G401 (cell line): ENCODE measurements at regions not wholly inside any gene's neighbourhood (a gene's known extent, or its start where the extent isn't known, plus 50 kb on each side); places are given as distances from the start of the nearest gene placed in this dataset.

ENCODE experiments used
- DNase-seq: peaks from one replicate; pipeline ENCODE4 v3.0.0-alpha.2; 2015; ENCODE audit warnings: low spot score
- in situ Hi-C: cut with HindIII; loops from 2 replicates; pipeline ENCODE4 v1.10.0; 2016; ENCODE audit warnings: low sequenced_read_pairs, mixed read lengths

DNA sequence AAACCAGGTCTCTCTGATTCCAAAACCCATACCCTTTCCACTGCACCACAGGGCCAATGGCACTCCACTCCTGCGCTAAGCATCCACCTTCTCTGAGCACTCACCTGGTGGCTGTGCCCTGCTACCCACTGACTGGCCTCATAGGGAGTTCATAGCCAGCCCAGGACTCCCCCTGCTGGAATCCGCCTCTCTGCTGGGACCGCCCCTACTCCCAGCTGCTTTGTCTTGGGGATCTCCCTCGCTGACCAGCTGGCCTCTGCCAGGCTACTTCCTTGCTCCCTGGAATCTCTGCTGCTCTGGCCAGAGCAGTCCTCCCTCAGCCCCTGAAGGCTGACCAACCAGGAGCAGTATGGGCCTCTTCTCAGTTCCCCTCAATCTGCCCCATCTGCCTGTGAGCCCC is 129.7 kb downstream of the FAXC start:
- in situ Hi-C loops: no loop called here

DNA sequence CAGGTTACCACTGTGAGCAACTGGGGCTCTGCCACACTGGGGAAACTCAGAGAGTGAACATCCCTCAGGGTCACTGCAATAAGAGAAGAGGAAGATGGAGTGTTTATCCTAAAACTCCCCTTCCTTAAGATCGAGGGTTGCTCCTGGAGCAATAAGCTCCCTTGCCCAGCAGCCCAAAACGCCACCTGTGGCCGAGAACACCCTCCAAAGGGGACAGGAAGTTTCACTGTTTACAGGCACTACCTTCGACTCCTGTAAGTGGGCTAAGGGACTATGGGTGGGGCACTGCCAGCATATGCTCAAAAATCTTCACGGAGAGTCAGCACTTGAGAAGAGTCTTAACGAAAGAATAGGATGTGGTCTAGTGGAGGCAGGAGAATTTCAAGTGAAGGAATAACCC is 132.5 kb downstream of the FAXC start:
- no peak for DNase-seq
- in situ Hi-C loops: no loop called here

More for the DNA sequence above, 129.7 kb downstream of the FAXC start:
- DNase-seq: no peak

DNA sequence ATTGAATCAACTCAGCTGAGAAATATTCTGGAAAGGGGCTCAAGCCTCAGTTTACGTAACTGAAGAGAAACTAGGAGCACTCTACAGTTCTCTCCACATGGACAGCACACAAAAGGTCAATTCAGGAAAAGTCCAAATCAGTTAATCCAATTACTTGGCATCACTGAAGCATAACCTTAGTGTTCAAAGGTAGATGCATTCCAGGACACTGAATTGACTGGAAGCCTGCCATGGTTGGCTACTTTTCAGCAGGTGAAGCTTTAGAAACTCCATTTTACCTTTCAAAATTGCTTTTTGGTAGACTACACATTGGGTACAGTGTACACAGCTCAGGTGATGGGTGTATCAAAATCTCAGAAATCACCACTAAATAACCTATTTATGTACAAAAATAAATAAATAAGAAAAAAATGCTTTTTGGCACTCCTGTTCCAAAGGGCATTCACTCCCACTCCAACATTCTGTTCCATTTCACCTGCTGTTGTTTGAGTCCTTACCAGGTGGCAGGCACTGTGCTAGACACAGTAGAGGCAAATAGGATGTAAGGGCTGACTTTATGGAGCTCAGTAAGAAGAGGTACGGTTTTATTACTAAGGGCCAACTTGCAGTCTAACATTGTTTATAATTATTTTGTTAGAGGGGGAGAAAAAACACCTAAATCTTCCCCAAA is 153.4 kb downstream of the FAXC start:
- DNase-seq: peak; percentile 75
- in situ Hi-C loops: no loop called here

DNA sequence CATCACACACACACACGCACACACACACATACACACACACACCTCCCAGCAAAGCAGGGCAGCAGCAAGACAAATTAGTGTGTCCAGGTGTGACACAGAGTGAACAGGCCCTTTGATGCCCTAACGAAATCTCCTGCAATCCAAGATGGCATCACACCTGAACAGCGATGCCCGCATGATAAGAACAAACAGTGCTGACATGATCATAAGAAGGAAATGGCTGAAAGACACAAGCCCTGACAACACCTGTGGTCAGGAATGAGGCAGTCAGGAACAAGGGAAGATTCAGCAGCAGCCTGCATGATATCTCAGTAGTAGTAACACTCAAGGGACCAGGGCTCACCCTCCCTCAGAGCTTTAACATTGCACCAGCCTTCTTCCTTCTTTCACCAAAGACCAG is 156.9 kb downstream of the FAXC start:
- in situ Hi-C loops: no loop called here
- no peak for DNase-seq

DNA sequence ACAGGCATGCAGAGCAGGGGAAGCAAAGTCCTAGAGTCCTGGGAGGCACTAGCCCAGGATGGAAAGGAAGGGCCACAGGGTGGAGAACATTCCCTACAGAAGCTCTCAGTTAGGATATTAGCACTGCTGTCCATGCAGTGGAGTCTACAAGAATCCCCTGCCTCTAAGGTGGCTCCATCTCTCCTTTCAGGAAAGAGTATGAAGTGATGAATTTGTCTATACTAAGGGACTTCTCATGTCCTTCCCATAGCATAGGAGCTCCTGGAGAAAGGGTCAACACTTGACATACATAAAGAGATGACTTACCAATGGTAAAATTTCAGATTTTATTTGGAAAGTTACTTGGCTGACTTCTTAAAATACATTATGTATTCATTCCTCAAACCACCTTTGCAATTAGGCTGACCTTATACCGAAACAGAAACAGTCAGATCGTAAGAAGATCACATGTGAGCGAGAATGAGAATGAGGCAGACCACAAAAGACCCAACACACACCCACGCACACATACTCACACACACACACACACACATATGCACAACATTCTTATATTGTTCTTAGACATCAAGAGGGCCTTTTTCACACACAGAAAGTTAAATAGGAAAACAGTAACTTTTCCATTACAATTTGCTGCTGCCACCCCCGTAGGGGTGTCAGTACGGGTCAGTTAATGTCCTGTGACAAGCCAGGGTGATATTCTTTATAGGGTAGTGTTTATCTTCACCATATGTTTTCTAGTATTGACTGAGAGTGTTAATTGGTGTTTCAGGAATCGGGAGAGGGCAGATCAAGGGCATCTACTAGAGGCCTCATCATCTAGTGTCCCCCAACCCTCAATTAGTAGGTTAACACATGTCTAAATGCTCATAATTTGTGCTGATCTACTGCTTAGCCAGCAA is 159.4 kb downstream of the FAXC start:
- in situ Hi-C loops: no loop called here

DNA sequence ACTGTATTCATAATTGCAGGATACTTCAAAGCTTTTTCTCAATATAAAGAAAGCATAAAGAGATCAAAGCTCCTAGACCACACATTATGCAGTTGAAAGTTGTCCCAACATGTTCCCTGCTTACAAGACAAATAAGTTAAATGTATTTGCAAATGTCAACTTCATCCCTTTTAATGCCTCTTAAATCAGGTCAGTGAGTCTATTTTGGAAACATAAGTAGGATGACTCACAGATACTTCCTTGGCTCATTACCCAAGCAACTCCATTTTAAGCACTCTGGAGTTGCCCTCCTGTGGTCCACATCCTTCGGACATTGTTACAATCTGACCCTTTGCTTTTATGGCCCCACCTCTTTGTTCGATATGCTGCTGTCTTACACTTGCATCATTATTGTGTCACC is 162.0 kb downstream of the FAXC start:
- in situ Hi-C loops: no loop called here
- no peak for DNase-seq

More for the DNA sequence above, 159.4 kb downstream of the FAXC start:
- DNase-seq: no peak

DNA sequence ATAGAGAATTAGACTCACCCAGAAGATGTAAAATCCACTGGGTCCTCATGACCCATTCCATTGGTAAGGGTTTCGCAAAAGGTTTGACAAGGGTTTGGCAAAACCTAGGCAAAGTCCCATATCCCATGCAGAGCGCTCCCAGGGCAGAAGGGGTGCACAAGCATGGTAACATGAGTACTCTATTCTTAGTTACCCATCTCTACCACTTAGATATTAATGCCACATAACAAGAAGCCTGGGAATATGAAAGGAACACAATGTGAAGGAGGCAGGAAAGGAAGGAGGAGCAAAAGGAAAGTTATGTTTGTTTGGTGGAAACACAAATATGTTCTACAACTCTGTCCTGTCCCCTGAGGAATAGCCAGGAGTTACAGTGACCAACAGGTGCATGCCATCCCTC is 163.1 kb downstream of the FAXC start:
- DNase-seq: no peak
- in situ Hi-C loops: no loop called here

DNA sequence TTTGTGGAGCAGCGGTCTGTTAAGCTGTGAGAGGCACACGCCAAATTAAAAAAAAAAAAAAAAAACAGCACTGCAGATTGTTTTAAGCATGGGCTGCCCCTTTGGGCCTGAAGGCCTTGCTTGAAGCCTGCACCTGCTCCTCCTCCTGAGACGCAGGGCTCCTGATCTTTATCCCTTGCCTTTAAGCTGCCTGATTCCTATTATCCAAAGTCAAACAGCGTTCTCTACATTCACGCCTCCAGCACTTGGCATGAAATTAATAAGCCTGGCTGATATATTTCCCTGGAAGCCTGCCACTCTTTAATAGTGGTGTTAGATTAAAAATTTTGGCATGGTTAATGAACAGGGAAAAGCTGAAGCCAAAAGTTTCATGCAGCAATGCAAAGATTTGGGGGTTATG is 163.9 kb downstream of the FAXC start:
- in situ Hi-C loops: no loop called here
- no peak for DNase-seq

DNA sequence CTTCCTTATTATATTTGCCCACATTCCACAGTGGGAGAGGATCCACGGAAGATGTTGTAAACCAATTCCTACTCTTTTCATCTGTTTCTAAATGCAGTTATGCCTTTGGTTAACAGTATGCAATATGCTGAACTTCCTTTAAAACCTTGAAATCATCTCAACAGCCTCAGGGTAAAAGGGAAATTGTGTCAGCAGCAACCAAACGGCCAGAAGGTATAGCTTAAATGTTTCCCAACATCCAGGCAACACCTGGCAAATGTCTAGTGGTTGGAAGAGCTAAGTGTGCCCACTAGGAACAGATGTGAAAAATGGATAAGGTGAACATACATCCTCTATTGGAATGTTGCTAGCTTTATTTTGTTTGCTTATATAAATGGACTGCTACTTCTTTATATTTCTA is 164.8 kb downstream of the FAXC start:
- in situ Hi-C loops: no loop called here
- no peak for DNase-seq

DNA sequence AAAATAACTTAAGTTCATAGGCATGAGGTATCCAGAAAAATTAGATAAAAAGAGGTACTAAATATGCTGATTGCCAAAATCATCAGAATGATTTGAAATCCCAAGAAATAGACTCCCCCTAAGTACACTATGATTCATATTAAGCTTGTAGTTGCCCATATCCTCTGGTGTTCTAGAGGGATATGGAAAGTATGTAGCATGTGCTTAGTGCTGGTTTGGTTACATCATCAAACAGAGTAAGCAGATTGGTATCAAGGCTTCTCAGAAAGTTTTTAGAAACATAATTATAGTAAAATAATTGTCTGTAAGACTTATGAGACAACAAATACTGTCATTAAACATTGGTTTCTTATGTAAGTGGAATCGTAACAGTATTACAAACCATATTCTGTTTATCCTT is 166.4 kb downstream of the FAXC start:
- DNase-seq: no peak
- in situ Hi-C loops: no loop called here

DNA sequence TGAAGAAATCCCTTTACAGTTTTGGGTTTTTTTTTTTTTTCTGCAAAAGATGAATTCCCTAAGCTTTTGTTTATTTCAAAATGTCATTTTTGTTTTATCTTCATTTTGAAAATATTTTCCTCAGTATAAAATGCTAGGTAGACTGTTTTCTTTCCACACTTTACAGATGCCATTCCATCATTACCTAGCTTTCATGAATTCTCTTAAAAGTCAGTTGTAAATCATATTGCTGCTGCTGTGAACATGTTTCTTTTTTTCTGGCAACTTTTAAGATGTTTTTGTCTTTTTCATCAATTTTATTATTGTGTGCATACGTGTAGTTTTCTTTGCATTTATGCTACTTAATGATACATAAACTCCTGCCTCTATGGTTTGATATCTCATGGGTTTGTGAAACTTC is 168.3 kb downstream of the FAXC start:
- DNase-seq: no peak
- in situ Hi-C loops: no loop called here

DNA sequence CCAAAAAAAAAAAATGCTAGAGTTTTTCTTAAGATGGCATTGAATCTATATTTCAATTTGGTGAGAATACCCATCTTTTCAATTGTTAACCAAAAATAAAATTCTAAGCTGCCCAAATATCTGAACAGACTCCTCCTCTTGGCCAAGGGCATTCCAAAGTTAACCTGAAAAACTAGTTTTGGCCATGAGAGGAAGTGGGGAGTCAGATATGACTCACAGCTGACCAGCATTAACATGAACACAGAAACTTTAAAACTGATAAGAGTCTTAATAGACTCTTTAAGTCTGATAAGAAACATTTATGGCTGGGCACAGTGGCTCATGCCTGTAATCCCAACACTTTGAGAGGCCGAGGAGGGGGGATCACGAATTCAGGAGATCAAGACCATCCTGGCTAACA is 171.3 kb downstream of the FAXC start:
- DNase-seq: no peak
- in situ Hi-C loops: no loop called here

DNA sequence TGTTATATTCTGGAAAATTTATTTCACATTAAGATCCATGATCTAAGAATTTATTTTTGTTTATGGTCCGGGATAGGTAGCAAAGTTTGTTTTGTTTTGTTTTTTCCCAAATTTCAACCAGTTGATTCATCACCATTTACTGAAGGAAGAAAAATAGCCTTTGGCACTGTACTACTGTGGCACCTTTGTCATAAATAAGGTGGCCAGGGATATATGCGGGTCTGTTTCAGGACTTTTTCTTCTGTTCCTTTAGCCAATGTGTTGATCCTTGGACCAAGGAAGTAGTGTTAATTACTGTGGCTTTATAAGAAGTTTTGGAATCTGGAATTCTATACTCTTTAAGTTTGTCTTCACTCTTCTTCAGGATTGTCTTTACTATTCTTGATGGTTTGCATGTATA is 171.7 kb downstream of the FAXC start:
- in situ Hi-C loops: no loop called here

DNA sequence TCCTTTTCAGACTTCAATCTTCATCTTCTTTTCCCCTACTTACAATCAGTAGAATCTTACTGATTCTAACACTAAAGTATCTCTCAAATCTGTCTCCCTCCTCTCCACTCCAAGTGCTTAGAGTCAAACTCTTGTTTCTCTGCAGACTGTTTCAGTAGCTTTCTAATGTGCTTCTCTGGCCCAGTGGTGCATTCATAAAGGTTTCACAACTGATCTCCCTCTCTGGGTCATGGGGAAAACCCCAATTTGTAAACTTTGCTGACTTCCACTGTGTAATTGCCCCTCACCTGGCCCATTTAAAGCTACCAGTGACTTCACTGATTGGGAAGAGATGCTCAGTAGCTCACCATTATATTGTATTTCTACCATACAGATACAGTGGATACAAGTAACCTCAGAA is 183.6 kb downstream of the FAXC start:
- in situ Hi-C loops: no loop called here
- DNase-seq: no peak

More for the DNA sequence above, 171.7 kb downstream of the FAXC start:
- no peak for DNase-seq

DNA sequence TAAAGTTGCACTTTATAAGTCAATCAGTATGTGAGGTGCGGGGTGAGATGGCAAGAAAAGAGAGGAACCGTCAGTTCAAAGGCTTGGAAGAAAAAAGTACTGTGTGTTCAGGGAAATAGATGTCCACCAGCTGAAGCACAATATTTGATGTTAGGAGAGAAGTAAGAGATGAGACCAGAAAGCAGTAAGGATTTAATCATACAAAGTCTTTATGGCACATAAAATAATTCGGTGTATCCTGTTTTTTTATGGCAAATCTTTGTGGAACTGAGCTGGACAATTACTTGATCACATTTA is 197.2 kb downstream of the FAXC start:
- no peak for DNase-seq
- in situ Hi-C loops: no loop called here

DNA sequence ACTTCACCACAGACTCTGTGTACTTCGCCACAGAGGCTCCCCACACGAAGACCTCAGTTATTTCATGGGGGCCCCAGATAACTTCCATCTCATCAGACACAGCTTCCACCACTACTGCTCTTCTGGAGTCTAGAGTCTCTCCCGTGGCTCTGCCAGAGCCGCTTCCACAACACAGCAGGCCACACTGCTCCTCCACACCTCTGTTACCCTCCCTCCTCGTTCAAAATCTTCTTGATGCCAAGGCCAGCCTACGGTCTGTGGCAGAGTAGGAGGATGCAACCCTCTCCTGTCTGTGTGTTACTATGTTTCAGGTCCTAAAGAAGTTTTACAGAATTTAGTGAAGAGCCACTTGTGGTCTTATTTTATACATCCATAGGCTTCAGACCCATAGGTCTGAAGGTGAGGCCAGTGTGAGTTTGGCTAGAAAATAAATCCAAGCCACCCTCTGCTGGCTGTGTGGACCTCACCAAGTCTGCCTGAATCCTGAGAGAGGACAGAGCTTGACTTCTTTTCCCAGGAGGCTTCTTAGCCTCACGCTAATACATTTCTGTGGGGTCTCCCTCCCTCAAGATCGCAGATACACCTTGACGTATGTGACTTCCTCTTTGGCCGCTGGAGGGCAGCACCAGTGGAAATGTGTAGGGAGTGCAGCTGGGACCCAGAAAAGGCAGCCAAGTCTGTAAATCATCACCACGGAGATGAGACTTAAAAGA is 197.7 kb downstream of the FAXC start:
- no peak for DNase-seq
- in situ Hi-C loops: no loop called here

DNA sequence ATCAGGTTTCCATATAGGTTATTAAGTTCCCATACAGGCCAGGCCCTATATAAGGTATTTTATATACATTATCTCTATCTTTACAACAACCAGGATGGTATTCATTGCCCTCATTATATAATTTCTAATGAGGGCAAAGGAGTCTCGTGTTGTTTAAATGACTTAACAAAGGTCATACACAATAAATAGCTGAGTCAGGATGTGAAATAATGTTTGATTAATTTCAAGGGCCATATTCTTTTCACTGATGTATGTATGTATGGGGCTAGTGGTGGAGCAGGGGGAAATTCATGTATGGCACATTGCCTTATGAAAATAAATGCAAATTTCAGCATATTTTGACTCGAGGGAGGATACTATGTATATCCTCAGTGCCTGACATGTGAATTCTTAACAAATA is 200.7 kb downstream of the FAXC start:
- in situ Hi-C loops: no loop called here
- no peak for DNase-seq

DNA sequence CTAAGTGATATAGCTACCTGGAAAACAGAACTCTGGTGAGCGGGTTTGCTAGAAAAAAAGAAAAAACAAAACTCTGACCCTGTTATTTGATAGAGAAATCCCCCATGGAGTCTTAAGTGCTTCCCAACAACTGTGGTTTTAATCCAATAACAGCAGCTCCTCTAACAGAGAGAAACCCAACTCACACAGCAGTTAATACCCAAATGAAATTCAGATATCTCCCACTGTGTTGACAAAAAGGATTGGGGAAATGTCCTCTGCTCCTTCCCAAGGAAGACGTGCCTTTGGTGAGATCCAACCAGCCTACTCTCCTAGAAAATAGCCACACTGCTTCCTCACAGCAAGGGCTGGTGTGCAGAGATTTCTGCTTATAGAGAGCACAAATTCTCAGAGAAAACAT is 200.4 kb upstream of the FBXL4 start:
- DNase-seq: no peak
- in situ Hi-C loops: no loop called here

DNA sequence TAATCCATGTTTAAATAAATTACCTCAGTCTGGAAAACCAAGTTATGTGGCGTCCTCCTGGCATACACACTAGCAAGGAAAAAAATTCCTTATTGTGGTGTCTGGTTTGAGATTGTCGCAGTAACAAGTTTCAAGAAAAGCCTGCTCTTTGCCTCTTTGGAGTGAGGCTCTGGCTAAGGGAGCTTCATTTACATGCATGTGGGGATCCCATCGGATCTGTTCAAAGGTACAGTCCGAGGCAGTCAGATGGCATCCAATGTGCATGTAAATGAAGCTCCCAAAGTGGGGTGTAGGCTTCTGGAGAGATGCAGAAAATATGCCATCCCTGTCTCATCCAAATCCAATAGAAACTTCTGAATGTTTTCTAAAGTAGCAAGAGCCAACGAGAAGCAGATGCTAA is 199.5 kb upstream of the FBXL4 start:
- DNase-seq: no peak
- in situ Hi-C loops: no loop called here

DNA sequence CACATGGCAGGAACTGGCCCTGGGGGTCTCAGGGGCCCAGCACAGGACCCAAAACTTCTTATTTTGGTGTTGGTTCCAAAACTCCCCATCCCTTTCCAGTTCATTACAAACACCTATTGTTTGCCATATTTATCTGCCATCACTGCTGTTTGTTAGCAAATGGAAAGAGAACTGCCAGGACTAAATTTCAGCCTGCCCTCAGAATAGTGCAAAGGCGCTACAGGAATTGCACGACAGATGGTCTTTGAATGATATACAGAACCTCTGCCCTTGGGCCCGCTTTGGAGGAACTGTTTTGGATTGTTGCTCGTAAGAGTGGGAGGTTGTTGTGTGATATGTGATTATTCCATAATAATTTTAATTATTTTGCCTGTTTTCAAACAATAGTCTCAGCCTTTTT is 199.0 kb upstream of the FBXL4 start:
- peak; percentile 82 for DNase-seq
- in situ Hi-C loops: no loop called here
